ENCODE measurements at regions not wholly inside any gene's neighbourhood (a gene's known extent, or its start where the extent isn't known, plus 50 kb on each side); places are given as distances from the start of the nearest gene placed in this dataset.

DNA sequence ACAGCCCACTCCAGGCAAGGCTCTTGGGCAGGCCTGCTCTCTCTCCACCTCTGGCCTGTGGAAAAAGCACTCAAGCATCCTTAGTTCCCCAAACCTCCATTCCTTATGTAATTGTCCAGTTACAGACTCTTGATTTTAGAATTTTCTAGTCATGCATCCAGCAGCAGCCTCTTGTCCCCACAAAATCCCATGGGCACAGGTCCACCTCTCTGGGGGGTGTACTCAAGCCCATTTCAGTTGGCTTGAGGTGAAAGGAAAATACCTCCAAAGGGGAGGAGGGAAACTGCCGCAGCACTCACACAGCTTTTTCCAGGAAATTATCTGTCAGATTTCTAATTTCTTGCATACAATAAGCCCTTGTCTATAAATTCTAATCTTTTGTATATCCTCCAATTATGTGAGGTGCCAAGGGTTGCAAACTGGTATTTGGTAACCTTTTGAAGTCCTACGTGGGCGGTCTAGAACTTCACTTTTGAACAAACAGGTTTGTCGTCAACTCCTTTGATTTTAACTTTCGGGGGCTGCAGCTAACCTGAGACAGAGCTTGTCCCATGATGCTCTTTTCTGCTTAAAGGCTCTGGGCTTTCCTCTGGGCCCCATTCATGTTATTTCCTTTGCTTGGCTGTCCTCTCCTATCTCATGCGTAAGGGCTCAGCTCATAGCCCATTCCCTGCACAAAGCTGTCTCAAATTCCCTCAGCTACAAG is 104.7 kb upstream of the CEP85L start:
- TF ChIP-seq RAD21 (IDR thresholded peaks at IDR 0.05; ENCODE audit: low read length) (no peak), RFX5 (IDR thresholded peaks at IDR 0.05; ENCODE audit: low read length) (no peak), POLR2AphosphoS5 (IDR thresholded peaks at IDR 0.05; ENCODE audit: low read depth, low read length) (no peak), NFIC (IDR thresholded peaks at IDR 0.05; ENCODE audit: borderline replicate concordance) (no peak), JUND (IDR thresholded peaks at IDR 0.05) (no peak), EZH2phosphoT487 (IDR thresholded peaks at IDR 0.05; ENCODE audit: borderline replicate concordance, low read depth) (no peak), EP300 (IDR thresholded peaks at IDR 0.05; ENCODE audit: borderline replicate concordance in 1 of 2, low read depth in 1 of 2, low read length in 1 of 2) (no peak), TAF1 (IDR thresholded peaks at IDR 0.05; ENCODE audit: borderline replicate concordance, low read depth, low read length) (no peak), GABPA (IDR thresholded peaks at IDR 0.05; ENCODE audit: low read depth) (no peak), SMC3 (IDR thresholded peaks at IDR 0.05; ENCODE audit: low read depth, low read length) (no peak)
- TF ChIP-seq, protein P1, sequence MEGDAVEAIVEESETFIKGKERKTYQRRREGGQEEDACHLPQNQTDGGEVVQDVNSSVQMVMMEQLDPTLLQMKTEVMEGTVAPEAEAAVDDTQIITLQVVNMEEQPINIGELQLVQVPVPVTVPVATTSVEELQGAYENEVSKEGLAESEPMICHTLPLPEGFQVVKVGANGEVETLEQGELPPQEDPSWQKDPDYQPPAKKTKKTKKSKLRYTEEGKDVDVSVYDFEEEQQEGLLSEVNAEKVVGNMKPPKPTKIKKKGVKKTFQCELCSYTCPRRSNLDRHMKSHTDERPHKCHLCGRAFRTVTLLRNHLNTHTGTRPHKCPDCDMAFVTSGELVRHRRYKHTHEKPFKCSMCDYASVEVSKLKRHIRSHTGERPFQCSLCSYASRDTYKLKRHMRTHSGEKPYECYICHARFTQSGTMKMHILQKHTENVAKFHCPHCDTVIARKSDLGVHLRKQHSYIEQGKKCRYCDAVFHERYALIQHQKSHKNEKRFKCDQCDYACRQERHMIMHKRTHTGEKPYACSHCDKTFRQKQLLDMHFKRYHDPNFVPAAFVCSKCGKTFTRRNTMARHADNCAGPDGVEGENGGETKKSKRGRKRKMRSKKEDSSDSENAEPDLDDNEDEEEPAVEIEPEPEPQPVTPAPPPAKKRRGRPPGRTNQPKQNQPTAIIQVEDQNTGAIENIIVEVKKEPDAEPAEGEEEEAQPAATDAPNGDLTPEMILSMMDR (IDR thresholded peaks at IDR 0.05): no peak
- TF ChIP-seq, protein P2, sequence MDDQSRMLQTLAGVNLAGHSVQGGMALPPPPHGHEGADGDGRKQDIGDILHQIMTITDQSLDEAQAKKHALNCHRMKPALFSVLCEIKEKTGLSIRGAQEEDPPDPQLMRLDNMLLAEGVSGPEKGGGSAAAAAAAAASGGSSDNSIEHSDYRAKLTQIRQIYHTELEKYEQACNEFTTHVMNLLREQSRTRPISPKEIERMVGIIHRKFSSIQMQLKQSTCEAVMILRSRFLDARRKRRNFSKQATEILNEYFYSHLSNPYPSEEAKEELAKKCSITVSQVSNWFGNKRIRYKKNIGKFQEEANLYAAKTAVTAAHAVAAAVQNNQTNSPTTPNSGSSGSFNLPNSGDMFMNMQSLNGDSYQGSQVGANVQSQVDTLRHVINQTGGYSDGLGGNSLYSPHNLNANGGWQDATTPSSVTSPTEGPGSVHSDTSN (IDR thresholded peaks at IDR 0.05): no peak
- TF ChIP-seq, protein P3, sequence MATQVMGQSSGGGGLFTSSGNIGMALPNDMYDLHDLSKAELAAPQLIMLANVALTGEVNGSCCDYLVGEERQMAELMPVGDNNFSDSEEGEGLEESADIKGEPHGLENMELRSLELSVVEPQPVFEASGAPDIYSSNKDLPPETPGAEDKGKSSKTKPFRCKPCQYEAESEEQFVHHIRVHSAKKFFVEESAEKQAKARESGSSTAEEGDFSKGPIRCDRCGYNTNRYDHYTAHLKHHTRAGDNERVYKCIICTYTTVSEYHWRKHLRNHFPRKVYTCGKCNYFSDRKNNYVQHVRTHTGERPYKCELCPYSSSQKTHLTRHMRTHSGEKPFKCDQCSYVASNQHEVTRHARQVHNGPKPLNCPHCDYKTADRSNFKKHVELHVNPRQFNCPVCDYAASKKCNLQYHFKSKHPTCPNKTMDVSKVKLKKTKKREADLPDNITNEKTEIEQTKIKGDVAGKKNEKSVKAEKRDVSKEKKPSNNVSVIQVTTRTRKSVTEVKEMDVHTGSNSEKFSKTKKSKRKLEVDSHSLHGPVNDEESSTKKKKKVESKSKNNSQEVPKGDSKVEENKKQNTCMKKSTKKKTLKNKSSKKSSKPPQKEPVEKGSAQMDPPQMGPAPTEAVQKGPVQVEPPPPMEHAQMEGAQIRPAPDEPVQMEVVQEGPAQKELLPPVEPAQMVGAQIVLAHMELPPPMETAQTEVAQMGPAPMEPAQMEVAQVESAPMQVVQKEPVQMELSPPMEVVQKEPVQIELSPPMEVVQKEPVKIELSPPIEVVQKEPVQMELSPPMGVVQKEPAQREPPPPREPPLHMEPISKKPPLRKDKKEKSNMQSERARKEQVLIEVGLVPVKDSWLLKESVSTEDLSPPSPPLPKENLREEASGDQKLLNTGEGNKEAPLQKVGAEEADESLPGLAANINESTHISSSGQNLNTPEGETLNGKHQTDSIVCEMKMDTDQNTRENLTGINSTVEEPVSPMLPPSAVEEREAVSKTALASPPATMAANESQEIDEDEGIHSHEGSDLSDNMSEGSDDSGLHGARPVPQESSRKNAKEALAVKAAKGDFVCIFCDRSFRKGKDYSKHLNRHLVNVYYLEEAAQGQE (IDR thresholded peaks at IDR 0.05; ENCODE audit: low read depth, low read length): no peak
